ENCODE measurements at regions not wholly inside any gene's neighbourhood (a gene's known extent, or its start where the extent isn't known, plus 50 kb on each side); places are given as distances from the start of the nearest gene placed in this dataset.

- TF ChIP-seq CTCF (IDR thresholded peaks at IDR 0.05; ENCODE audit: extremely low read depth in 1 of 2, insufficient read depth in 1 of 2, low read depth in 1 of 2, low read length in 2 of 2): no peak
- no peak for TF ChIP-seq POLR2A (IDR thresholded peaks at IDR 0.05; ENCODE audit: low read depth, low read length)
These were observed 124.8 kb upstream of the SLC39A10 start for GRCh38 chr2:195532255-195532627.

Measured in endothelial cell of umbilical vein (primary cell).